Esophagus muscularis mucosa (tissue), 3 donors: ENCODE measurements at regions not wholly inside any gene's neighbourhood (a gene's known extent, or its start where the extent isn't known, plus 50 kb on each side); places are given as distances from the start of the nearest gene placed in this dataset.

Experiments
- POLR2A ChIP-seq: fragments of 450-650 bp; IDR thresholded peaks from one replicate; pipeline ENCODE4 v1.6.1; 2017; ENCODE audit warnings: antibody characterized with exemption, moderate library complexity, mild to moderate bottlenecking, low read depth
- TF ChIP-seq, protein P1 (sequence below), 3 experiments: fragments of 200-600 bp in 2 of 3; fragments of 450-650 bp in 1 of 3; sonication (generic) in 2 of 3; IDR thresholded peaks; one replicate each; pipeline ENCODE4 v1.5.1; 2017 to 2019; ENCODE audit warnings: antibody characterized with exemption in 3 of 3, mild to moderate bottlenecking in 2 of 3, moderate library complexity in 1 of 3

DNA sequence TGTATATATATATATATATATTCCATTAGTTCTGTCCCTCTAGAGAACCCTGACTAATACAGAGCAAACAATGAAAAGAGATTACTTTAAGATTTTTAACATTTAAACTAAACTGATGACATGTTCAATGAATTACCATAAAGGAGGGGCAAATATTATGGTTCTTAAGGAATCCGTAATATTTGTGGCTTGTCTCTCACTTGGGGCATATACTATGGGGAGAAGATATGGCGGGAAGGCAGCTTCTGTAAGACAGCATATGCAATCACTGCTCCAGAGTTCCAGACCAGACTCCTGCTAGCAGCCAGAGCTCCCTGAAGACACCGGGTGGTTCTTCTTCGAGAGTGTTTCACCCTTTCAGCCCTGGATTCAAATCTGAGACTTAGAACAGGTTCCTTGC, 321.1 kb upstream of the NT5E start:
- TF ChIP-seq, protein P1, sequence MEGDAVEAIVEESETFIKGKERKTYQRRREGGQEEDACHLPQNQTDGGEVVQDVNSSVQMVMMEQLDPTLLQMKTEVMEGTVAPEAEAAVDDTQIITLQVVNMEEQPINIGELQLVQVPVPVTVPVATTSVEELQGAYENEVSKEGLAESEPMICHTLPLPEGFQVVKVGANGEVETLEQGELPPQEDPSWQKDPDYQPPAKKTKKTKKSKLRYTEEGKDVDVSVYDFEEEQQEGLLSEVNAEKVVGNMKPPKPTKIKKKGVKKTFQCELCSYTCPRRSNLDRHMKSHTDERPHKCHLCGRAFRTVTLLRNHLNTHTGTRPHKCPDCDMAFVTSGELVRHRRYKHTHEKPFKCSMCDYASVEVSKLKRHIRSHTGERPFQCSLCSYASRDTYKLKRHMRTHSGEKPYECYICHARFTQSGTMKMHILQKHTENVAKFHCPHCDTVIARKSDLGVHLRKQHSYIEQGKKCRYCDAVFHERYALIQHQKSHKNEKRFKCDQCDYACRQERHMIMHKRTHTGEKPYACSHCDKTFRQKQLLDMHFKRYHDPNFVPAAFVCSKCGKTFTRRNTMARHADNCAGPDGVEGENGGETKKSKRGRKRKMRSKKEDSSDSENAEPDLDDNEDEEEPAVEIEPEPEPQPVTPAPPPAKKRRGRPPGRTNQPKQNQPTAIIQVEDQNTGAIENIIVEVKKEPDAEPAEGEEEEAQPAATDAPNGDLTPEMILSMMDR (IDR thresholded peaks at IDR 0.05), result no peak
- no peak for TF ChIP-seq POLR2A
